ENCODE measurements at regions not wholly inside any gene's neighbourhood (a gene's known extent, or its start where the extent isn't known, plus 50 kb on each side); places are given as distances from the start of the nearest gene placed in this dataset.

- Histone ChIP-seq H3K4me1 (ENCODE audit: control insufficient read depth in 1 of 2, insufficient read depth in 2 of 2, low read length in 2 of 2) (peaks cover 0 to 1% of the 10 kb centered on the region in 2 experiments), H3K79me1 (ENCODE audit: low read length) (no peaks in the 10 kb centered on the region), H2BK120ac (ENCODE audit: insufficient read depth, low read length, poor library complexity) (no peak overlapping the region), H4K91ac (ENCODE audit: low read depth, low read length) (no peak overlapping the region), H3K27ac (ENCODE audit: low read depth, low read length) (no peak overlapping the region), H2BK12ac (ENCODE audit: low read length) (no peak overlapping the region), H2AK5ac (ENCODE audit: low read length) (no peak overlapping the region), H3K14ac (ENCODE audit: low read length) (no peak overlapping the region), H2BK5ac (ENCODE audit: low read depth, low read length, poor library complexity) (no peak overlapping the region), H3K4me2 (ENCODE audit: low read length) (no peak overlapping the region), H3K79me2 (ENCODE audit: control insufficient read depth, insufficient read depth, low read length, poor library complexity) (no peaks in the 10 kb centered on the region), H2AFZ (ENCODE audit: insufficient read depth, low read length, poor library complexity) (no peak overlapping the region), H3K18ac (ENCODE audit: low read length) (no peak overlapping the region), H4K8ac (ENCODE audit: low read depth, low read length) (no peak overlapping the region), H3K4ac (ENCODE audit: low read depth, low read length) (no peak overlapping the region), H3K9ac (ENCODE audit: low read length) (no peak overlapping the region), H3K36me3 (ENCODE audit: control insufficient read depth in 1 of 2, insufficient read depth in 2 of 2, low read length in 2 of 2) (no peaks in the 10 kb centered on the region), H3K27me3 (ENCODE audit: insufficient read depth, low read length) (no peaks in the 10 kb centered on the region), H3K9me3 (ENCODE audit: insufficient read depth, low read depth, low read length) (no peaks in the 10 kb centered on the region), H3K4me3 (ENCODE audit: low read depth, low read length) (no peak overlapping the region), H3K23ac (ENCODE audit: low read length) (no peak overlapping the region), H4K12ac (ENCODE audit: low read depth, low read length) (no peak overlapping the region)
- no CpG with 5 or more reads among the region's 1 CpG for WGBS (ENCODE audit: extremely low coverage, insufficient coverage, insufficient read length)
- DNase-seq = no peak
Measured at GRCh38 chr4:149055624-149056023, 613.4 kb upstream of the NR3C2 start.

- H3K18ac ChIP-seq (ENCODE audit: low read length) = no peak overlapping the region
- no peaks in the 10 kb centered on the region for H3K9me3 ChIP-seq (ENCODE audit: insufficient read depth, low read depth, low read length)
- H3K27ac ChIP-seq (ENCODE audit: low read depth, low read length) = no peak overlapping the region
- H3K4ac ChIP-seq (ENCODE audit: low read depth, low read length) = no peak overlapping the region
- no peak overlapping the region for H4K91ac ChIP-seq (ENCODE audit: low read depth, low read length)
- no peak overlapping the region for H2BK5ac ChIP-seq (ENCODE audit: low read depth, low read length, poor library complexity)
- no peaks in the 10 kb centered on the region for H3K36me3 ChIP-seq (ENCODE audit: control insufficient read depth in 1 of 2, insufficient read depth in 2 of 2, low read length in 2 of 2)
- no peak overlapping the region for H2AFZ ChIP-seq (ENCODE audit: insufficient read depth, low read length, poor library complexity)
- no peak overlapping the region for H3K9ac ChIP-seq (ENCODE audit: low read length)
- no peaks in the 10 kb centered on the region for H3K79me2 ChIP-seq (ENCODE audit: control insufficient read depth, insufficient read depth, low read length, poor library complexity)
- no peaks in the 10 kb centered on the region for H3K27me3 ChIP-seq (ENCODE audit: insufficient read depth, low read length)
- no CpG with 5 or more reads among the region's 5 CpGs for WGBS (ENCODE audit: extremely low coverage, insufficient coverage, insufficient read length)
- DNase-seq = peak; percentile 57 to 71
- no peaks in the 10 kb centered on the region for H3K4me1 ChIP-seq (ENCODE audit: control insufficient read depth in 1 of 2, insufficient read depth in 2 of 2, low read length in 2 of 2)
- H4K12ac ChIP-seq (ENCODE audit: low read depth, low read length) = no peak overlapping the region
- H3K4me3 ChIP-seq (ENCODE audit: low read depth, low read length) = no peak overlapping the region
- no peak overlapping the region for H3K23ac ChIP-seq (ENCODE audit: low read length)
- H2BK120ac ChIP-seq (ENCODE audit: insufficient read depth, low read length, poor library complexity) = no peak overlapping the region
- H4K8ac ChIP-seq (ENCODE audit: low read depth, low read length) = no peak overlapping the region
- H3K4me2 ChIP-seq (ENCODE audit: low read length) = no peak overlapping the region
- H3K14ac ChIP-seq (ENCODE audit: low read length) = no peak overlapping the region
- no peaks in the 10 kb centered on the region for H3K79me1 ChIP-seq (ENCODE audit: low read length)
- H2BK12ac ChIP-seq (ENCODE audit: low read length) = no peak overlapping the region
- no peak overlapping the region for H2AK5ac ChIP-seq (ENCODE audit: low read length)
Measured at GRCh38 chr4:149050840-149051239, 608.6 kb upstream of the NR3C2 start.

- H4K91ac ChIP-seq (ENCODE audit: low read depth, low read length) = no peak overlapping the region
- H3K27ac ChIP-seq (ENCODE audit: low read depth, low read length) = no peak overlapping the region
- no peak overlapping the region for H4K8ac ChIP-seq (ENCODE audit: low read depth, low read length)
- no CpG with 5 or more reads among the region's 3 CpGs for WGBS (ENCODE audit: extremely low coverage, insufficient coverage, insufficient read length)
- no peak overlapping the region for H2BK5ac ChIP-seq (ENCODE audit: low read depth, low read length, poor library complexity)
- no peak overlapping the region for H2AFZ ChIP-seq (ENCODE audit: insufficient read depth, low read length, poor library complexity)
- H3K36me3 ChIP-seq (ENCODE audit: control insufficient read depth in 1 of 2, insufficient read depth in 2 of 2, low read length in 2 of 2) = no peaks in the 10 kb centered on the region
- H3K27me3 ChIP-seq (ENCODE audit: insufficient read depth, low read length) = no peaks in the 10 kb centered on the region
- H3K79me2 ChIP-seq (ENCODE audit: control insufficient read depth, insufficient read depth, low read length, poor library complexity) = no peaks in the 10 kb centered on the region
- H3K79me1 ChIP-seq (ENCODE audit: low read length) = no peaks in the 10 kb centered on the region
- H3K14ac ChIP-seq (ENCODE audit: low read length) = no peak overlapping the region
- no peak overlapping the region for H2AK5ac ChIP-seq (ENCODE audit: low read length)
- no peak overlapping the region for H3K9ac ChIP-seq (ENCODE audit: low read length)
- no peak overlapping the region for H2BK12ac ChIP-seq (ENCODE audit: low read length)
- H3K18ac ChIP-seq (ENCODE audit: low read length) = no peak overlapping the region
- no peak overlapping the region for H3K23ac ChIP-seq (ENCODE audit: low read length)
- no peak overlapping the region for H3K4ac ChIP-seq (ENCODE audit: low read depth, low read length)
- no peak for DNase-seq
- H3K9me3 ChIP-seq (ENCODE audit: insufficient read depth, low read depth, low read length) = no peaks in the 10 kb centered on the region
- no peak overlapping the region for H4K12ac ChIP-seq (ENCODE audit: low read depth, low read length)
- H2BK120ac ChIP-seq (ENCODE audit: insufficient read depth, low read length, poor library complexity) = no peak overlapping the region
- H3K4me3 ChIP-seq (ENCODE audit: low read depth, low read length) = no peak overlapping the region
- H3K4me1 ChIP-seq (ENCODE audit: control insufficient read depth in 1 of 2, insufficient read depth in 2 of 2, low read length in 2 of 2) = no peaks in the 10 kb centered on the region
- no peak overlapping the region for H3K4me2 ChIP-seq (ENCODE audit: low read length)
Measured at GRCh38 chr4:149048451-149049143, 606.4 kb upstream of the NR3C2 start.

GRCh38 chr4:149047368-149047767, 605.2 kb upstream of the NR3C2 start:
- H3K4me2 ChIP-seq (ENCODE audit: low read length) = no peak overlapping the region
- no peak overlapping the region for H4K12ac ChIP-seq (ENCODE audit: low read depth, low read length)
- H3K4me3 ChIP-seq (ENCODE audit: low read depth, low read length) = no peak overlapping the region
- no peak overlapping the region for H3K18ac ChIP-seq (ENCODE audit: low read length)
- H2AK5ac ChIP-seq (ENCODE audit: low read length) = no peak overlapping the region
- H2BK120ac ChIP-seq (ENCODE audit: insufficient read depth, low read length, poor library complexity) = no peak overlapping the region
- H3K27me3 ChIP-seq (ENCODE audit: insufficient read depth, low read length) = no peaks in the 10 kb centered on the region
- H4K8ac ChIP-seq (ENCODE audit: low read depth, low read length) = no peak overlapping the region
- no peak overlapping the region for H2BK5ac ChIP-seq (ENCODE audit: low read depth, low read length, poor library complexity)
- no peak overlapping the region for H4K91ac ChIP-seq (ENCODE audit: low read depth, low read length)
- no peak overlapping the region for H2AFZ ChIP-seq (ENCODE audit: insufficient read depth, low read length, poor library complexity)
- no peaks in the 10 kb centered on the region for H3K4me1 ChIP-seq (ENCODE audit: control insufficient read depth in 1 of 2, insufficient read depth in 2 of 2, low read length in 2 of 2)
- no peaks in the 10 kb centered on the region for H3K79me2 ChIP-seq (ENCODE audit: control insufficient read depth, insufficient read depth, low read length, poor library complexity)
- no peak overlapping the region for H3K14ac ChIP-seq (ENCODE audit: low read length)
- no peaks in the 10 kb centered on the region for H3K9me3 ChIP-seq (ENCODE audit: insufficient read depth, low read depth, low read length)
- H3K4ac ChIP-seq (ENCODE audit: low read depth, low read length) = no peak overlapping the region
- no peak overlapping the region for H3K27ac ChIP-seq (ENCODE audit: low read depth, low read length)
- DNase-seq = peak; percentile 7 to 73
- H3K23ac ChIP-seq (ENCODE audit: low read length) = no peak overlapping the region
- H3K79me1 ChIP-seq (ENCODE audit: low read length) = no peaks in the 10 kb centered on the region
- H3K9ac ChIP-seq (ENCODE audit: low read length) = no peak overlapping the region
- no peak overlapping the region for H2BK12ac ChIP-seq (ENCODE audit: low read length)
- WGBS (ENCODE audit: extremely low coverage, insufficient coverage, insufficient read length) = no CpG with 5 or more reads among the region's 2 CpGs
- no peaks in the 10 kb centered on the region for H3K36me3 ChIP-seq (ENCODE audit: control insufficient read depth in 1 of 2, insufficient read depth in 2 of 2, low read length in 2 of 2)

All from trophoblast cell (in vitro differentiated cells and primary cell).